GM23338 (cell line): ENCODE measurements at regions not wholly inside any gene's neighbourhood (a gene's known extent, or its start where the extent isn't known, plus 50 kb on each side); places are given as distances from the start of the nearest gene placed in this dataset.

Experiments
- ATAC-seq: fragments of 200-7000 bp; cut with Tn5 transposase; 3 replicates; pipeline ENCODE4 v1.9.1; 2020
- DNase-seq: peaks from one replicate; pipeline ENCODE4 v3.0.0-alpha.2; 2015; ENCODE audit warnings: low spot score
- H2AFZ ChIP-seq: fragments of 200-600 bp; sonication (generic); 2 replicates; pipeline ENCODE4 v1.8.0; 2016; ENCODE audit warnings: antibody characterized with exemption, mild to moderate bottlenecking, moderate library complexity
- H3F3A ChIP-seq: fragments of 200-600 bp; sonication (generic); replicated peaks from 2 replicates; pipeline ENCODE4 v1.8.0; 2017; ENCODE audit warnings: antibody characterized with exemption, mixed run types, low read depth
- H3K27ac ChIP-seq: fragments of 200-600 bp; sonication (generic); 2 replicates; pipeline ENCODE4 v1.6.1; 2016; ENCODE audit warnings: low read depth
- H3K27me3 ChIP-seq: fragments of 200-600 bp; sonication (generic); 2 replicates; pipeline ENCODE4 v1.8.0; 2016; ENCODE audit warnings: mild to moderate bottlenecking, mixed run types, moderate library complexity; ENCODE audit not compliant: insufficient read depth
- H3K36me3 ChIP-seq: fragments of 200-600 bp; sonication (generic); 2 replicates; pipeline ENCODE4 v1.8.0; 2016; ENCODE audit warnings: mild to moderate bottlenecking; ENCODE audit not compliant: insufficient read depth
- H3K4me1 ChIP-seq: fragments of 200-600 bp; sonication (generic); 2 replicates; pipeline ENCODE4 v1.8.0; 2016; ENCODE audit warnings: mild to moderate bottlenecking, moderate library complexity; ENCODE audit not compliant: insufficient read depth
- H3K4me2 ChIP-seq: fragments of 200-600 bp; sonication (generic); 2 replicates; pipeline ENCODE4 v1.7.1; 2017; ENCODE audit warnings: mixed run types
- H3K4me3 ChIP-seq: fragments of 200-600 bp; sonication (generic); 2 replicates; pipeline ENCODE4 v1.6.1; 2016; ENCODE audit warnings: mixed run types
- H3K79me2 ChIP-seq: fragments of 200-600 bp; sonication (generic); replicated peaks from 2 replicates; pipeline ENCODE4 v1.8.0; 2017; ENCODE audit warnings: mild to moderate bottlenecking; ENCODE audit not compliant: insufficient read depth
- H3K9me2 ChIP-seq: fragments of 200-600 bp; sonication (generic); 2 replicates; pipeline ENCODE4 v1.8.0; 2017; ENCODE audit not compliant: insufficient read depth
- H4K20me1 ChIP-seq: fragments of 200-600 bp; sonication (generic); replicated peaks from 2 replicates; pipeline ENCODE4 v1.8.0; 2017; ENCODE audit warnings: mild to moderate bottlenecking; ENCODE audit not compliant: insufficient read depth
- H3K27ac Mint-ChIP-seq: 2 replicates; pipeline ENCODE4 v1.8.0; 2020; ENCODE audit warnings: inconsistent platforms, mild to moderate bottlenecking, moderate library complexity, mixed read lengths
- H3K27me3 Mint-ChIP-seq: 3 replicates; pipeline ENCODE4 v1.8.0; 2022; ENCODE audit warnings: low read depth, mild to moderate bottlenecking, moderate library complexity, mixed read lengths, inconsistent platforms; ENCODE audit not compliant: insufficient read depth, poor library complexity
- H3K36me3 Mint-ChIP-seq: 3 replicates; pipeline ENCODE4 v1.8.0; 2021; ENCODE audit warnings: low read depth, mild to moderate bottlenecking, inconsistent platforms, moderate library complexity, mixed read lengths
- H3K4me1 Mint-ChIP-seq: 3 replicates; pipeline ENCODE4 v1.8.0; 2020; ENCODE audit warnings: mild to moderate bottlenecking, inconsistent platforms, mixed read lengths
- H3K4me3 Mint-ChIP-seq: 3 replicates; pipeline ENCODE4 v1.8.0; 2021; ENCODE audit warnings: moderate library complexity, mild to moderate bottlenecking, inconsistent platforms, mixed read lengths
- H3K9me3 Mint-ChIP-seq: 3 replicates; pipeline ENCODE4 v1.8.0; 2020; ENCODE audit warnings: moderate library complexity, mild to moderate bottlenecking, inconsistent platforms, mixed read lengths
- CREB1 ChIP-seq: fragments of 250-450 bp; sonication (Bioruptor Pico); IDR thresholded peaks from 2 replicates; pipeline ENCODE4 v1.5.0; 2020; ENCODE audit warnings: low read depth, mild to moderate bottlenecking, moderate library complexity
- CTCF ChIP-seq, 2 experiments: fragments of 200-600 bp in 1 of 2; sonication (generic) in 1 of 2; conservative IDR thresholded peaks; 2 replicates each; pipeline versions ENCODE4 v1.5.1 to v1.6.1; 2016 to 2017; ENCODE audit warnings: antibody characterized with exemption in 2 of 2, low read depth in 2 of 2, mild to moderate bottlenecking in 2 of 2, moderate library complexity in 1 of 2
- EZH2 ChIP-seq: fragments of 200-600 bp; sonication (generic); IDR thresholded peaks from one replicate; pipeline ENCODE4 v1.8.0; 2017; ENCODE audit warnings: antibody characterized with exemption, mild to moderate bottlenecking, low read depth; ENCODE audit not compliant: unreplicated experiment
- STAT1 ChIP-seq: IDR thresholded peaks from one replicate; pipeline ENCODE4 v1.6.1; 2016; ENCODE audit warnings: antibody characterized with exemption; ENCODE audit not compliant: unreplicated experiment
- ZNF114 ChIP-seq: fragments of 250-450 bp; sonication (Bioruptor Pico); IDR thresholded peaks from 2 replicates; pipeline ENCODE4 v1.5.0; 2020; ENCODE audit warnings: mild to moderate bottlenecking, moderate library complexity
- ZNF331 ChIP-seq: fragments of 250-450 bp; sonication (Bioruptor Pico); IDR thresholded peaks from 2 replicates; pipeline ENCODE4 v1.5.0; 2020; ENCODE audit warnings: low read depth, mild to moderate bottlenecking, moderate library complexity
- ZNF462 ChIP-seq: fragments of 250-450 bp; sonication (Bioruptor Pico); IDR thresholded peaks from 2 replicates; pipeline ENCODE4 v1.5.0; 2020; ENCODE audit warnings: mild to moderate bottlenecking, moderate library complexity

GRCh38 chr14:23750357-23750756, 114.2 kb downstream of the DHRS2 start (continued):
- TF ChIP-seq ZNF462 (CRISPR knock-in tag) (no peak), STAT1 (no peak), ZNF331 (no peak), CREB1 (CRISPR knock-in tag) (no peak)

- H3F3A ChIP-seq, result no peaks in the 10 kb centered on the region
- no peaks in the 10 kb centered on the region for H3K79me2 ChIP-seq
- no peak overlapping the region for H3K27ac Mint-ChIP-seq
- no peak for ATAC-seq
- H3K27ac ChIP-seq, result no peak overlapping the region
- H3K4me1 Mint-ChIP-seq, result no peaks in the 10 kb centered on the region
- H3K27me3 Mint-ChIP-seq, result peaks cover 2% of the 10 kb centered on the region
- H3K4me2 ChIP-seq, result no peak overlapping the region
- H2AFZ ChIP-seq, result no peak overlapping the region
- H3K4me3 Mint-ChIP-seq, result no peak overlapping the region
- DNase-seq, result no peak
- H3K9me2 ChIP-seq, result peaks cover 3% of the 10 kb centered on the region; the same call in 1 of the 2 replicates
- H3K9me3 Mint-ChIP-seq, result no peaks in the 10 kb centered on the region
- H3K36me3 ChIP-seq, result no peaks in the 10 kb centered on the region
- no peaks in the 10 kb centered on the region for H3K27me3 ChIP-seq
- H3K4me1 ChIP-seq, result no peaks in the 10 kb centered on the region
- H3K4me3 ChIP-seq, result no peak overlapping the region
- no peaks in the 10 kb centered on the region for H4K20me1 ChIP-seq
- H3K36me3 Mint-ChIP-seq, result no peaks in the 10 kb centered on the region
- TF ChIP-seq EZH2, result no peak
- no peak for TF ChIP-seq CTCF (conservative IDR thresholded peaks at IDR 0.05; ENCODE audit: low read depth in 2 of 2)
- no peak for TF ChIP-seq ZNF114 (CRISPR knock-in tag)
- TF ChIP-seq ZNF462 (CRISPR knock-in tag), result no peak
- no peak for TF ChIP-seq ZNF331
Measured at GRCh38 chr14:23751616-23752015, 115.5 kb downstream of the DHRS2 start.
